GM18951 (cell line): ENCODE measurements at regions not wholly inside any gene's neighbourhood (a gene's known extent, or its start where the extent isn't known, plus 50 kb on each side); places are given as distances from the start of the nearest gene placed in this dataset.

ENCODE experiments used
- POLR2A ChIP-seq: IDR thresholded peaks from 4 replicates; pipeline ENCODE4 v1.6.1; 2011; ENCODE audit warnings: mild to moderate bottlenecking; ENCODE audit not compliant: insufficient read length, insufficient read depth; ENCODE audit errors: extremely low read depth
- in situ Hi-C: fragments of 300-500 bp; cut with MboI; formaldehyde crosslinking; loops from one replicate; pipeline ENCODE4 v1.12.0; 2022; ENCODE audit warnings: low sequenced_read_pairs, mixed read lengths, inconsistent platforms; ENCODE audit not compliant: unreplicated experiment

- in situ Hi-C loops, result no loop called here
- TF ChIP-seq POLR2A, result no peak
These were observed 480.3 kb downstream of the LIG4 start for GRCh38 chr13:107734891-107735625.

GRCh38 chr13:107733276-107733675 is 482.1 kb downstream of the LIG4 start:
- no peak for TF ChIP-seq POLR2A
- in situ Hi-C loops, result no loop called here

GRCh38 chr13:107730813-107731212 is 484.5 kb downstream of the LIG4 start:
- TF ChIP-seq POLR2A, result no peak
- in situ Hi-C loops, result no loop called here

GRCh38 chr13:107721125-107721869 is 494.0 kb downstream of the LIG4 start:
- in situ Hi-C loops, result no loop called here
- no peak for TF ChIP-seq POLR2A

GRCh38 chr13:107716741-107717140 is 498.6 kb downstream of the LIG4 start:
- TF ChIP-seq POLR2A, result no peak
- in situ Hi-C loops, result no loop called here

GRCh38 chr13:107716241-107716640 is 499.1 kb downstream of the LIG4 start:
- in situ Hi-C loops, result no loop called here
- TF ChIP-seq POLR2A, result no peak

- TF ChIP-seq POLR2A, result no peak
These were observed 499.8 kb downstream of the LIG4 start for GRCh38 chr13:107715496-107715895.

GRCh38 chr13:107713314-107713713 is 502.0 kb downstream of the LIG4 start:
- TF ChIP-seq POLR2A, result no peak
- in situ Hi-C loops, result no loop called here

More at GRCh38 chr13:107715496-107715895, 499.8 kb downstream of the LIG4 start:
- in situ Hi-C loops, result no loop called here

GRCh38 chr13:107712145-107712860 is 503.0 kb downstream of the LIG4 start:
- no peak for TF ChIP-seq POLR2A
- in situ Hi-C loops, result no loop called here

GRCh38 chr13:107690181-107690580 is 525.2 kb downstream of the LIG4 start:
- no peak for TF ChIP-seq POLR2A
- in situ Hi-C loops, result no loop called here

- in situ Hi-C loops, result no loop called here
These were observed 529.5 kb downstream of the LIG4 start for GRCh38 chr13:107685876-107686275.

GRCh38 chr13:107681600-107681999 is 533.7 kb downstream of the LIG4 start:
- in situ Hi-C loops, result no loop called here
- TF ChIP-seq POLR2A, result no peak

More at GRCh38 chr13:107685876-107686275, 529.5 kb downstream of the LIG4 start:
- TF ChIP-seq POLR2A, result no peak

GRCh38 chr13:107680115-107680514 is 535.2 kb downstream of the LIG4 start:
- TF ChIP-seq POLR2A, result no peak
- in situ Hi-C loops, result no loop called here
